ENCODE measurements at regions not wholly inside any gene's neighbourhood (a gene's known extent, or its start where the extent isn't known, plus 50 kb on each side); places are given as distances from the start of the nearest gene placed in this dataset.
"Not testable (repeated sequence)": the region's sequence is repeated elsewhere in the genome, so short reads cannot be mapped to it uniquely, and the experiment has no call there.

- Mint-ChIP-seq H3K27ac (ENCODE audit: unreplicated experiment) (no peak overlapping the region), H3K4me1 (ENCODE audit: low read depth) (no peaks in the 10 kb centered on the region), H3K4me3 (ENCODE audit: unreplicated experiment) (no peak overlapping the region), H3K9me3 (ENCODE audit: low read depth) (peaks cover 22% of the 10 kb centered on the region), H3K36me3 (ENCODE audit: low read depth) (no peaks in the 10 kb centered on the region), H3K27me3 (ENCODE audit: low read depth) (no peaks in the 10 kb centered on the region)
- TF ChIP-seq CTCF (IDR thresholded peaks at IDR 0.05) = no peak
- no peak for DNase-seq (ENCODE audit: low spot score)
Observed at GRCh38 chrX:7637066-7637465, 205.9 kb upstream of the VCX start.

DNA sequence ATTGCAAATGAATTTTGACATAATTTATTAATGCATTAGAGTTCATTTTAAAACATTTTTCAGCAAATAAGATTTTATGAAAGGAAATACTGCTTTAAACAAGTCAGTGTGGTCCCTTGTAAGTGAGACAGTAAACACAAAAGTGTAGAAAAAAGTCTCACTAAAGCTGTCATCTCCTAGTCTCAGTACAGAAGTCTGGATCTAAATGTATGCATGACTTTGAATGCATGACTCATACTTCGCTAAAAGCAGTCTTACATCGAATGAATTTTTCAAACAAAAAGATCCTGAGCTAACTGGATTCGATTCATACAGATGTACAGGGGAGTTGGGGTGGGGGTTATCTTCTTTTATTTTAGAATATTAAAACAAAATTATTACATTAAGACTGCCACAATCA is 207.4 kb upstream of the VCX start:
- H3K4me3 Mint-ChIP-seq (ENCODE audit: unreplicated experiment) = no peak overlapping the region
- H3K27ac Mint-ChIP-seq (ENCODE audit: unreplicated experiment) = no peak overlapping the region
- no peak for TF ChIP-seq CTCF (IDR thresholded peaks at IDR 0.05)
- H3K27me3 Mint-ChIP-seq (ENCODE audit: low read depth) = no peaks in the 10 kb centered on the region
- H3K36me3 Mint-ChIP-seq (ENCODE audit: low read depth) = no peaks in the 10 kb centered on the region
- DNase-seq (ENCODE audit: low spot score) = no peak
- peaks cover 21% of the 10 kb centered on the region for H3K9me3 Mint-ChIP-seq (ENCODE audit: low read depth)
- H3K4me1 Mint-ChIP-seq (ENCODE audit: low read depth) = no peaks in the 10 kb centered on the region

GRCh38 chrX:7620560-7620959 is 222.4 kb upstream of the VCX start:
- no peak for DNase-seq (ENCODE audit: low spot score)
- H3K36me3 Mint-ChIP-seq (ENCODE audit: low read depth) = no peaks in the 10 kb centered on the region
- H3K27me3 Mint-ChIP-seq (ENCODE audit: low read depth) = no peaks in the 10 kb centered on the region
- no peaks in the 10 kb centered on the region for H3K4me1 Mint-ChIP-seq (ENCODE audit: low read depth)
- peaks cover 2% of the 10 kb centered on the region for H3K9me3 Mint-ChIP-seq (ENCODE audit: low read depth)
- H3K27ac Mint-ChIP-seq (ENCODE audit: unreplicated experiment) = no peak overlapping the region
- H3K4me3 Mint-ChIP-seq (ENCODE audit: unreplicated experiment) = no peak overlapping the region
- TF ChIP-seq CTCF (IDR thresholded peaks at IDR 0.05) = no peak

DNA sequence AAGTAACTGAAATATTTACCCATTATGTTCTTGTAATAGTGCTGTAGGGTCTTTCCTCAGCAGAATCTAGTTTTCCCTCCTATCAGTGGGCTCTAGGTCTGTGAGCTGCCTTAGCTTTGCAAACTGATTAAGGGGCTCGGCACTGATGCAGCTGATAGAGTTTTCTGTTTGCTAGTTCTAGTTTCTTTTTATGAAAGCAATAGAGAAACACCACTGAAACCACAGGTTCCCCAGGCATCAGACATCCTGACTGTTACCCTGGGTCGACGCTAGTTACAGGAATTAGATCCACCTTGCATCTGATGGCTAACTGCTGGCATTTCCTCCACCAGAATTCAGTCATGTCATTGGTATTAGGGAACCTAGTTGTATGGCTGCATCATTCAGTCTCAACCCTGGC is 225.0 kb upstream of the VCX start:
- DNase-seq (ENCODE audit: low spot score) = no peak
- Mint-ChIP-seq H3K36me3 (ENCODE audit: low read depth) (no peaks in the 10 kb centered on the region), H3K4me3 (ENCODE audit: unreplicated experiment) (no peak overlapping the region), H3K9me3 (ENCODE audit: low read depth) (peaks cover 2% of the 10 kb centered on the region), H3K27me3 (ENCODE audit: low read depth) (no peaks in the 10 kb centered on the region), H3K4me1 (ENCODE audit: low read depth) (no peaks in the 10 kb centered on the region), H3K27ac (ENCODE audit: unreplicated experiment) (no peak overlapping the region)
- TF ChIP-seq CTCF (IDR thresholded peaks at IDR 0.05) = no peak

GRCh38 chrX:7614616-7615015 is 228.4 kb upstream of the VCX start:
- Mint-ChIP-seq H3K4me3 (ENCODE audit: unreplicated experiment) (no peak overlapping the region), H3K36me3 (ENCODE audit: low read depth) (no peaks in the 10 kb centered on the region), H3K9me3 (ENCODE audit: low read depth) (no peaks in the 10 kb centered on the region), H3K27me3 (ENCODE audit: low read depth) (no peaks in the 10 kb centered on the region), H3K4me1 (ENCODE audit: low read depth) (no peaks in the 10 kb centered on the region), H3K27ac (ENCODE audit: unreplicated experiment) (no peak overlapping the region)
- TF ChIP-seq CTCF (IDR thresholded peaks at IDR 0.05) = no peak
- DNase-seq (ENCODE audit: low spot score) = no peak

GRCh38 chrX:7608625-7609024 is 234.3 kb upstream of the VCX start:
- not testable (repeated sequence) for H3K27ac Mint-ChIP-seq (ENCODE audit: unreplicated experiment); H3K27me3 Mint-ChIP-seq (ENCODE audit: low read depth); DNase-seq (ENCODE audit: low spot score); H3K9me3 Mint-ChIP-seq (ENCODE audit: low read depth); H3K4me1 Mint-ChIP-seq (ENCODE audit: low read depth); H3K36me3 Mint-ChIP-seq (ENCODE audit: low read depth); H3K4me3 Mint-ChIP-seq (ENCODE audit: unreplicated experiment)

Measured in chondrocyte (in vitro differentiated cells).